MV-4-11 (cell line): ENCODE measurements at regions not wholly inside any gene's neighbourhood (a gene's known extent, or its start where the extent isn't known, plus 50 kb on each side); places are given as distances from the start of the nearest gene placed in this dataset.
A peak's percentile ranks its signal among the peaks of the same experiment; 100 is the strongest.

Source experiments
- DNase-seq: peaks from one replicate; lab custom pipeline; 2025; lab: John Stamatoyannopoulos, UW

- no peak for DNase-seq
Observed at GRCh38 chrX:36436361-36436760, 516.8 kb downstream of the CFAP47 start.

GRCh38 chrX:36443007-36443406 lies 523.5 kb downstream of the CFAP47 start:
- no peak for DNase-seq

- no peak for DNase-seq
Observed at GRCh38 chrX:36445566-36445965, 526.0 kb downstream of the CFAP47 start.

- no peak for DNase-seq
Observed at GRCh38 chrX:36462142-36462541, 542.6 kb downstream of the CFAP47 start.

- DNase-seq, result no peak
Observed at GRCh38 chrX:36480441-36480990, 527.6 kb upstream of the FAM47C start.

- DNase-seq, result no peak
Observed at GRCh38 chrX:36501169-36501702, 506.9 kb upstream of the FAM47C start.

- DNase-seq, result no peak
Observed at GRCh38 chrX:36504625-36505024, 503.5 kb upstream of the FAM47C start.

GRCh38 chrX:36508042-36508441 lies 500.1 kb upstream of the FAM47C start:
- DNase-seq, result no peak

GRCh38 chrX:36510736-36511135 lies 497.4 kb upstream of the FAM47C start:
- no peak for DNase-seq

- no peak for DNase-seq
Observed at GRCh38 chrX:36528661-36529060, 479.5 kb upstream of the FAM47C start.

- no peak for DNase-seq
Observed at GRCh38 chrX:36534900-36535299, 473.3 kb upstream of the FAM47C start.

GRCh38 chrX:36543499-36543898 lies 464.7 kb upstream of the FAM47C start:
- DNase-seq, result no peak

GRCh38 chrX:36562986-36563385 lies 445.2 kb upstream of the FAM47C start:
- no peak for DNase-seq

GRCh38 chrX:36568946-36569345 lies 439.2 kb upstream of the FAM47C start:
- DNase-seq, result no peak

- DNase-seq, result no peak
Observed at GRCh38 chrX:36573720-36574119, 434.4 kb upstream of the FAM47C start.

- no peak for DNase-seq
Observed at GRCh38 chrX:36575670-36576069, 432.5 kb upstream of the FAM47C start.

GRCh38 chrX:36577006-36577405 lies 431.2 kb upstream of the FAM47C start:
- DNase-seq, result no peak

GRCh38 chrX:36581030-36581429 lies 427.1 kb upstream of the FAM47C start:
- no peak for DNase-seq

- DNase-seq, result no peak
Observed at GRCh38 chrX:36583674-36584073, 424.5 kb upstream of the FAM47C start.

- DNase-seq, result peak; percentile 58
Observed at GRCh38 chrX:36609616-36610585, 398.3 kb upstream of the FAM47C start.

GRCh38 chrX:36626898-36627297 lies 381.3 kb upstream of the FAM47C start:
- no peak for DNase-seq

- no peak for DNase-seq
Observed at GRCh38 chrX:36640232-36640631, 367.9 kb upstream of the FAM47C start.

- no peak for DNase-seq
Observed at GRCh38 chrX:36642052-36642451, 366.1 kb upstream of the FAM47C start.
